GM18508 (cell line): ENCODE measurements at regions not wholly inside any gene's neighbourhood (a gene's known extent, or its start where the extent isn't known, plus 50 kb on each side); places are given as distances from the start of the nearest gene placed in this dataset.

Experiments used
- ATAC-seq: cut with Tn5 transposase; IDR thresholded peaks from one replicate; pipeline ENCODE4 v1.9.1; 2021; ENCODE audit warnings: moderate number of reproducible peaks; ENCODE audit not compliant: insufficient read depth, unreplicated experiment

GRCh38 chr2:30367232-30368070 is 79.6 kb upstream of the LCLAT1 start:
- no peak for ATAC-seq

GRCh38 chr2:30368258-30368657 is 78.8 kb upstream of the LCLAT1 start:
- no peak for ATAC-seq

GRCh38 chr2:30371028-30371689 is 75.9 kb upstream of the LCLAT1 start:
- no peak for ATAC-seq

GRCh38 chr2:30371772-30372373 is 75.2 kb upstream of the LCLAT1 start:
- ATAC-seq: no peak

- no peak for ATAC-seq
Measured at GRCh38 chr2:30372826-30373225, 74.2 kb upstream of the LCLAT1 start.

GRCh38 chr2:30373881-30374302 is 73.2 kb upstream of the LCLAT1 start:
- ATAC-seq: no peak

- ATAC-seq: no peak
Measured at GRCh38 chr2:30374380-30374779, 72.7 kb upstream of the LCLAT1 start.

- no peak for ATAC-seq
Measured at GRCh38 chr2:30375915-30376314, 71.1 kb upstream of the LCLAT1 start.

- ATAC-seq: no peak
Measured at GRCh38 chr2:30379481-30379880, 67.6 kb upstream of the LCLAT1 start.

GRCh38 chr2:30380824-30381223 is 66.2 kb upstream of the LCLAT1 start:
- no peak for ATAC-seq

GRCh38 chr2:30382162-30382783 is 64.8 kb upstream of the LCLAT1 start:
- ATAC-seq: no peak

- ATAC-seq: no peak
Measured at GRCh38 chr2:30382995-30383394, 64.1 kb upstream of the LCLAT1 start.

- ATAC-seq: no peak
Measured at GRCh38 chr2:30385327-30385726, 61.7 kb upstream of the LCLAT1 start.

- ATAC-seq: no peak
Measured at GRCh38 chr2:30392097-30392496, 54.9 kb upstream of the LCLAT1 start.

GRCh38 chr2:30393510-30393909 is 53.5 kb upstream of the LCLAT1 start:
- ATAC-seq: no peak

- ATAC-seq: no peak
Measured at GRCh38 chr2:30394096-30394495, 53.0 kb upstream of the LCLAT1 start.

GRCh38 chr2:30396436-30397232 is 50.4 kb upstream of the LCLAT1 start:
- ATAC-seq: no peak
